SH-SY5Y (cell line): ENCODE measurements at regions not wholly inside any gene's neighbourhood (a gene's known extent, or its start where the extent isn't known, plus 50 kb on each side); places are given as distances from the start of the nearest gene placed in this dataset.

Source experiments
- GATA2 ChIP-seq: IDR thresholded peaks from 2 replicates; pipeline ENCODE4 v1.6.1; 2011; ENCODE audit warnings: mild to moderate bottlenecking, low read depth, low read length
- GATA3 ChIP-seq: IDR thresholded peaks from 2 replicates; pipeline ENCODE4 v1.6.1; 2011; ENCODE audit warnings: low read depth, mild to moderate bottlenecking, low read length, moderate library complexity

DNA sequence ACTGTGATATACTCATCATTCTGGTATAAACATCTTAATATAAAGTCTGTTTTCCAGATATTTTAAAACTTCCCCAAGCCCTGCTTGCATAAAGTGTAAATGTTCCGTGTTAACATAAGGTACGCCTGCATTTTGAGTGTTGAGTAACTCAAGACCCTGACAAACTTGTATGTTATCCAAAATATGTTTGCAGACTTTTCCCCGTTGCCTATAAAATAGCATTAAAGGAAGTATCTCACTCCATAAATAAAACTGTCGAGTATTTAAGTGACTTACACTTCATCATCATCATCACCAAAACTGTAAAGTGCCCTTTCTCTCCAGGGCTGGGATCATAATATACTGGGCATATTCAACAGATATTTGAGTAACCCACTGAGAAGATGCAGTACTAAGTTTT, 64.6 kb upstream of the TSPAN8 start:
- TF ChIP-seq GATA3 (no peak), GATA2 (no peak)
